Stomach smooth muscle (tissue), 2 donors: ENCODE measurements at regions not wholly inside any gene's neighbourhood (a gene's known extent, or its start where the extent isn't known, plus 50 kb on each side); places are given as distances from the start of the nearest gene placed in this dataset.

Experiments
- H3K27ac ChIP-seq: one replicate; pipeline ENCODE4 v1.7.0; 2013; ENCODE audit warnings: mild to moderate bottlenecking, low read length, inconsistent platforms
- H3K27me3 ChIP-seq, 2 donors: one replicate each; pipeline ENCODE4 v1.7.0; 2013; ENCODE audit warnings: low read length in 2 of 2; ENCODE audit not compliant: insufficient read depth in 2 of 2, control insufficient read depth in 1 of 2
- H3K36me3 ChIP-seq, 2 donors: one replicate each; pipeline ENCODE4 v1.7.0; 2013; ENCODE audit warnings: low read length in 2 of 2; ENCODE audit not compliant: control insufficient read depth in 2 of 2, insufficient read depth in 2 of 2
- H3K4me1 ChIP-seq: one replicate; pipeline ENCODE4 v1.7.0; 2013; ENCODE audit warnings: low read length; ENCODE audit not compliant: control insufficient read depth, insufficient read depth
- H3K4me3 ChIP-seq, 2 donors: one replicate each; pipeline ENCODE4 v1.7.0; 2013; ENCODE audit warnings: low read length in 2 of 2
- H3K9ac ChIP-seq, 2 donors: one replicate each; pipeline ENCODE4 v1.7.0; 2013; ENCODE audit warnings: low read length in 2 of 2, mild to moderate bottlenecking in 1 of 2
- H3K9me3 ChIP-seq, 2 donors: one replicate each; pipeline ENCODE4 v1.7.0; 2013; ENCODE audit warnings: low read length in 2 of 2; ENCODE audit not compliant: control insufficient read depth in 2 of 2
- donor health status: healthy.
- donor health status: Pancreatic carcinoma.

DNA sequence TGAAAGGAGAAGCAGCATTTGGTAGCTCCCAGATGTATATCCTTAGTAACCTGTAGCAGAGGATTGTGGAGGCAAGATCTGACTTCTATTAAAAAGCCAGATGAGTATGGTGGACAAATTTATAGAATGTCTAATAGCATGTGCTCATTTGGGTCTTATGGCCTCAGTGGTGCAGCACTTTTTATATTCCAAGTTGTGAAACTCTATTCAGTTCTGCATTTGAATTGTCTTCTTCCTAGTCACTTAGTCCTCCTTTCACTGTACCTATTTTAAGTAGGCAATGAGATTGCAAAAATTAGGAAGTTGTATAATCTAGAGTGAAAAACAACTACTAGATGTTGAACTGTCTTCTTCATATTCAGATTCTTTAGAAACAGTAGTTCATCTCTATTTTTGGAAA, 412.5 kb upstream of the PCDH9 start:
- Histone ChIP-seq H3K4me3 (no peak overlapping the region), H3K27me3 (no peaks in the 10 kb centered on the region), H3K9me3 (peaks cover 0 to 2% of the 10 kb centered on the region in 2 donors), H3K27ac (no peak overlapping the region), H3K4me1 (no peaks in the 10 kb centered on the region), H3K9ac (no peak overlapping the region), H3K36me3 (no peaks in the 10 kb centered on the region)

GRCh38 chr13:67635754-67636153, 405.6 kb upstream of the PCDH9 start:
- Histone ChIP-seq H3K4me3 (no peak overlapping the region), H3K36me3 (no peaks in the 10 kb centered on the region), H3K27ac (no peak overlapping the region), H3K27me3 (no peaks in the 10 kb centered on the region), H3K4me1 (no peaks in the 10 kb centered on the region), H3K9me3 (peaks cover 0 to 2% of the 10 kb centered on the region in 2 donors), H3K9ac (no peak overlapping the region)

GRCh38 chr13:67632590-67632989, 402.5 kb upstream of the PCDH9 start:
- no peak overlapping the region for H3K9ac ChIP-seq
- no peaks in the 10 kb centered on the region for H3K27me3 ChIP-seq
- H3K9me3 ChIP-seq, result no peaks in the 10 kb centered on the region
- H3K4me3 ChIP-seq, result no peak overlapping the region
- H3K27ac ChIP-seq, result no peak overlapping the region
- no peaks in the 10 kb centered on the region for H3K4me1 ChIP-seq
- no peaks in the 10 kb centered on the region for H3K36me3 ChIP-seq

GRCh38 chr13:67630640-67631039, 400.5 kb upstream of the PCDH9 start:
- H3K4me1 ChIP-seq, result no peaks in the 10 kb centered on the region
- H3K27me3 ChIP-seq, result no peaks in the 10 kb centered on the region
- H3K9ac ChIP-seq, result no peak overlapping the region
- no peak overlapping the region for H3K4me3 ChIP-seq
- no peak overlapping the region for H3K27ac ChIP-seq
- H3K9me3 ChIP-seq, result no peaks in the 10 kb centered on the region
- H3K36me3 ChIP-seq, result no peaks in the 10 kb centered on the region

DNA sequence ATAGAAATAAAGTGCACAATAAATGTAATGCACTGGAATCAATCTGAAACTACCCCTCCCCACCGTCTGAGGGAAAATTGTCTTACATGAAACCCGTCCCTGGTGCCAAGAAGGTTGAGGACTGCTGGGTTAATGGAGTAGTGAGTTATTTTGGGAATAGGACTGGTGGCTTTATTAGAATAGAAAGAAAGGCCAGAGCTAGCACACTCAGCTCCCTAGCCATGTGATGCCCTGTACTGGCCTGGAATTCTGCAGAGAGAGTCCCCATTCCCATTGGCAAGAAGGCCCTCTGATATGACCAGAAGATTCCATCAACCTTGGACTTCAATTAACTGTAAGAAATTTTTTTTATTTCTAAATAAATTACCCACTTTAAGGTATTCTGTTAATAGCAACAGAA, 393.5 kb upstream of the PCDH9 start:
- Histone ChIP-seq H3K36me3 (no peaks in the 10 kb centered on the region), H3K4me3 (no peak overlapping the region), H3K4me1 (no peaks in the 10 kb centered on the region), H3K27me3 (no peaks in the 10 kb centered on the region), H3K9me3 (no peaks in the 10 kb centered on the region), H3K9ac (no peak overlapping the region), H3K27ac (no peak overlapping the region)

- Histone ChIP-seq H3K9ac (no peak overlapping the region), H3K9me3 (no peaks in the 10 kb centered on the region), H3K4me1 (no peaks in the 10 kb centered on the region), H3K36me3 (no peaks in the 10 kb centered on the region), H3K27me3 (no peaks in the 10 kb centered on the region), H3K4me3 (no peak overlapping the region), H3K27ac (no peak overlapping the region)
Observed at GRCh38 chr13:67620665-67621064, 390.5 kb upstream of the PCDH9 start.

DNA sequence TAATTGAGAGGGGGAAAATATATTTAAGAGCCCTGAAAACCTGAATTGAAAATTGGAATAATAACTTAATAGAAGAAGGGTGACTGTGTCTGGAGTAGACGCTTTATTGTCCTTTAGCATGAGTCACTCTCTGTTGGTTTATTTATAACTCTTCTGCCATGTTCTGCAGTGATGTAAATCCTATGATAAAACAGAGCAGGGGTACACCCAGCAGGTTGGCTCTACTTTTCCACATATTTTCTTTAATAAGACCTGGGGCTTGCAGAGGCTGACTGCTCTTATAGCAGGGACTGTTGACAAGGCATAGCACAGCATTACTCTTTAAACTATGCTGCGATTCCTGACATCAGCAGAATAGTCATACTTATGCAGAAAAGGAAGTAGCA, 389.9 kb upstream of the PCDH9 start:
- H3K27me3 ChIP-seq, result no peaks in the 10 kb centered on the region
- no peak overlapping the region for H3K9ac ChIP-seq
- no peak overlapping the region for H3K4me3 ChIP-seq
- no peak overlapping the region for H3K27ac ChIP-seq
- no peaks in the 10 kb centered on the region for H3K9me3 ChIP-seq
- no peaks in the 10 kb centered on the region for H3K4me1 ChIP-seq
- H3K36me3 ChIP-seq, result no peaks in the 10 kb centered on the region

DNA sequence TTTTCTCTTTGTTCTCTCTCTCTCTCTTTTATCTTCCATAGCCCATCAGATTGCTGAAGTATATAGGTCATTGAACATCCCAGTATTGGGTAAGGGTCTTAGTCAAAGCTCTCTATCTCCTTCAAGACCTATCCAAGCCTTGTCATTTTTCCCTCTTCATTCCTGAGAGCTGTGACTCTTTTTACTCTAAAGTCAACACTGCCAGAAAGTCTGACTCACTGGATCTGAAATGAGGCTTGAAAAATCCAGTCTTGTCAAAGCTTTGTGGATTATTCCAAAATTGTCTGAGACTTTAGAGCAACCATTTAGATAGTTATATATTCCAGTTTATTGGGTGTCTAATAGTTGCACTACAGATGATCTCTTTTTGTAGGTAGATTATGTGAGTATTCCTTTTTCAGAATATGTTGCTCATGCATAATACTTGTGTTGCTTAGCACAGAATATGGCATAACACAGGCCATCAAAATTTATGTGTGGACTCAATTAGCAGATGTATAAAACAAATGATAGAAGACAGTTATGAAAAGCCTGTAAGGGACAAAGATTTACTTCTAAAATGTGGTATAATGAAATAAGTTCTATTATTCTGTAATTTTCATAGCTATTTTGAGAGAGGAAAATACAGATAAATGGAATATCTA, 389.3 kb upstream of the PCDH9 start:
- Histone ChIP-seq H3K9me3 (no peaks in the 10 kb centered on the region), H3K4me3 (no peak overlapping the region), H3K36me3 (no peaks in the 10 kb centered on the region), H3K27ac (no peak overlapping the region), H3K9ac (no peak overlapping the region), H3K4me1 (no peaks in the 10 kb centered on the region), H3K27me3 (no peaks in the 10 kb centered on the region)

DNA sequence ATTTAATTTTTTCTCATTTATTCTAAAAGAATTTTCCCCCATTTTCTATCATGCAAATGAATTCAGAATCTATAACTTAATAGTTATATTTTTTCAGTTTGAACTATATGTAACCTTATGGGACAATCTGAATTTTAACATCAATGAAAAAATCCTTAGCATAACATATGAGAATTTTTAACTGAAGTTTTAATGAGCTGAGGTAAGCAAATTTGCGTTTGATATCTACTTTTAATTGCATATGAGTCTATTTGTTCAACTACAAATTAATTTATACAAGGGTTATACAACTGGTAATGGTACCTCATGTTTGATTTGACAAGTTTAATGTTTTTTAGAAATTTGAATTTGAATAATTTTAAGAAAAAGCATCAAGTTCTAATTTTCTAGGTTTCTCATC, 384.4 kb upstream of the PCDH9 start:
- no peaks in the 10 kb centered on the region for H3K27me3 ChIP-seq
- H3K9ac ChIP-seq, result no peak overlapping the region
- H3K36me3 ChIP-seq, result no peaks in the 10 kb centered on the region
- no peaks in the 10 kb centered on the region for H3K4me1 ChIP-seq
- H3K27ac ChIP-seq, result no peak overlapping the region
- no peak overlapping the region for H3K4me3 ChIP-seq
- no peaks in the 10 kb centered on the region for H3K9me3 ChIP-seq

GRCh38 chr13:67614013-67614412, 383.9 kb upstream of the PCDH9 start:
- H3K27ac ChIP-seq, result no peak overlapping the region
- H3K9ac ChIP-seq, result no peak overlapping the region
- no peak overlapping the region for H3K4me3 ChIP-seq
- no peaks in the 10 kb centered on the region for H3K9me3 ChIP-seq
- no peaks in the 10 kb centered on the region for H3K4me1 ChIP-seq
- no peaks in the 10 kb centered on the region for H3K36me3 ChIP-seq
- no peaks in the 10 kb centered on the region for H3K27me3 ChIP-seq

GRCh38 chr13:67588607-67589006, 358.5 kb upstream of the PCDH9 start:
- H3K4me3 ChIP-seq, result no peak overlapping the region
- no peak overlapping the region for H3K27ac ChIP-seq
- H3K9me3 ChIP-seq, result peaks cover 0 to 3% of the 10 kb centered on the region in 2 donors
- no peaks in the 10 kb centered on the region for H3K36me3 ChIP-seq
- no peak overlapping the region for H3K9ac ChIP-seq
- H3K27me3 ChIP-seq, result no peaks in the 10 kb centered on the region
- no peaks in the 10 kb centered on the region for H3K4me1 ChIP-seq
